Epithelial cell of prostate (primary cell): ENCODE measurements at regions not wholly inside any gene's neighbourhood (a gene's known extent, or its start where the extent isn't known, plus 50 kb on each side); places are given as distances from the start of the nearest gene placed in this dataset.
"Not testable (repeated sequence)": the region's sequence is repeated elsewhere in the genome, so short reads cannot be mapped to it uniquely, and the experiment has no call there.

Experiments
- DNase-seq: peaks from one replicate; pipeline ENCODE4 v3.0.0-alpha.2; 2011; ENCODE audit warnings: low read depth, low spot score
- H3K27ac ChIP-seq: fragments of 450-650 bp; 2 replicates; pipeline ENCODE4 v1.5.1; 2017; ENCODE audit warnings: mild to moderate bottlenecking

GRCh38 chr12:4194668-4195067, 78.9 kb upstream of the CCND2 start:
- no peak overlapping the region for H3K27ac ChIP-seq
- DNase-seq = no peak

GRCh38 chr12:4193821-4194220, 79.7 kb upstream of the CCND2 start:
- no peak for DNase-seq
- H3K27ac ChIP-seq = no peak overlapping the region

- H3K27ac ChIP-seq = no peak overlapping the region
- DNase-seq = no peak
These were observed 81.9 kb upstream of the CCND2 start for GRCh38 chr12:4191642-4192041.

- H3K27ac ChIP-seq = no peak overlapping the region
- DNase-seq = no peak
These were observed 82.4 kb upstream of the CCND2 start for GRCh38 chr12:4191149-4191548.

GRCh38 chr12:4190366-4191063, 83.0 kb upstream of the CCND2 start:
- no peak overlapping the region for H3K27ac ChIP-seq
- no peak for DNase-seq

GRCh38 chr12:4189721-4190120, 83.8 kb upstream of the CCND2 start:
- no peak for DNase-seq
- no peak overlapping the region for H3K27ac ChIP-seq

GRCh38 chr12:4187916-4188315, 85.6 kb upstream of the CCND2 start:
- DNase-seq = no peak
- no peak overlapping the region for H3K27ac ChIP-seq

- H3K27ac ChIP-seq, DNase-seq: not testable (repeated sequence)
These were observed 86.2 kb upstream of the CCND2 start for GRCh38 chr12:4187315-4187714.

- H3K27ac ChIP-seq = no peak overlapping the region
- DNase-seq = no peak
These were observed 95.0 kb upstream of the CCND2 start for GRCh38 chr12:4178424-4179170.

GRCh38 chr12:4177262-4177661, 96.3 kb upstream of the CCND2 start:
- no peak for DNase-seq
- H3K27ac ChIP-seq = no peak overlapping the region

GRCh38 chr12:4176168-4176567, 97.4 kb upstream of the CCND2 start:
- no peak for DNase-seq
- H3K27ac ChIP-seq = no peak overlapping the region

GRCh38 chr12:4174417-4174816, 99.1 kb upstream of the CCND2 start:
- no peak overlapping the region for H3K27ac ChIP-seq
- DNase-seq = no peak

GRCh38 chr12:4172999-4173398, 100.6 kb upstream of the CCND2 start:
- DNase-seq = no peak
- H3K27ac ChIP-seq = no peak overlapping the region

GRCh38 chr12:4171742-4172141, 101.8 kb upstream of the CCND2 start:
- no peak for DNase-seq
- H3K27ac ChIP-seq = no peak overlapping the region

- H3K27ac ChIP-seq = no peak overlapping the region
- DNase-seq = no peak
These were observed 103.6 kb upstream of the CCND2 start for GRCh38 chr12:4169959-4170358.

- no peak for DNase-seq
- H3K27ac ChIP-seq = no peak overlapping the region
These were observed 104.0 kb upstream of the CCND2 start for GRCh38 chr12:4169531-4169930.

- DNase-seq = no peak
- no peak overlapping the region for H3K27ac ChIP-seq
These were observed 105.5 kb upstream of the CCND2 start for GRCh38 chr12:4168036-4168435.

- no peak for DNase-seq
- H3K27ac ChIP-seq = peak overlapping the region; percentile 59
These were observed 108.7 kb upstream of the CCND2 start for GRCh38 chr12:4164559-4165558.

- no peak for DNase-seq
- H3K27ac ChIP-seq = peak overlapping the region; percentile 59
These were observed 109.4 kb upstream of the CCND2 start for GRCh38 chr12:4164188-4164558.

- no peak overlapping the region for H3K27ac ChIP-seq
- no peak for DNase-seq
These were observed 111.8 kb upstream of the CCND2 start for GRCh38 chr12:4161718-4162117.
